BLaER1 treated with 17β-estradiol and CSF1 and Interleukin-3, amounts not matched to agents 10 nM and 100 nM (cell line): ENCODE measurements at regions not wholly inside any gene's neighbourhood (a gene's known extent, or its start where the extent isn't known, plus 50 kb on each side); places are given as distances from the start of the nearest gene placed in this dataset.
A peak's percentile ranks its signal among the peaks of the same experiment; 100 is the strongest.

Experiments
- H3K27ac ChIP-seq, 11 experiments: shearing (Covaris generic); formaldehyde crosslinking; 2 replicates each; pipeline ENCODE4 v1.8.1; 2022
- H3K27me3 ChIP-seq, 11 experiments: shearing (Covaris generic); formaldehyde crosslinking; 2 replicates each; pipeline ENCODE4 v1.8.1; 2022
- H3K36me3 ChIP-seq, 11 experiments: shearing (Covaris generic); formaldehyde crosslinking; 2 replicates each; pipeline ENCODE4 v1.8.1; 2022
- H3K4me1 ChIP-seq, 10 experiments: shearing (Covaris generic); formaldehyde crosslinking; 2 replicates each; pipeline ENCODE4 v1.8.1; 2022
- H3K4me2 ChIP-seq, 11 experiments: shearing (Covaris generic); formaldehyde crosslinking; 2 replicates each; pipeline ENCODE4 v1.8.1; 2022
- H3K4me3 ChIP-seq, 10 experiments: shearing (Covaris generic); formaldehyde crosslinking; 2 replicates each; pipeline ENCODE4 v1.8.1; 2022
- H3K9ac ChIP-seq, 11 experiments: shearing (Covaris generic); formaldehyde crosslinking; 2 replicates each; pipeline ENCODE4 v1.8.1; 2022
- H3K9me3 ChIP-seq, 11 experiments: shearing (Covaris generic); formaldehyde crosslinking; replicated peaks in 1 of 11; 2 replicates each; pipeline ENCODE4 v1.8.1; 2022
- H4K20me1 ChIP-seq, 11 experiments: shearing (Covaris generic); formaldehyde crosslinking; 2 replicates each; pipeline ENCODE4 v1.8.1; 2022
- Cebpa-rat ChIP-seq, 11 experiments: shearing (Covaris generic); IDR thresholded peaks; 2 replicates each; pipeline ENCODE4 v1.8.1; 2022

DNA sequence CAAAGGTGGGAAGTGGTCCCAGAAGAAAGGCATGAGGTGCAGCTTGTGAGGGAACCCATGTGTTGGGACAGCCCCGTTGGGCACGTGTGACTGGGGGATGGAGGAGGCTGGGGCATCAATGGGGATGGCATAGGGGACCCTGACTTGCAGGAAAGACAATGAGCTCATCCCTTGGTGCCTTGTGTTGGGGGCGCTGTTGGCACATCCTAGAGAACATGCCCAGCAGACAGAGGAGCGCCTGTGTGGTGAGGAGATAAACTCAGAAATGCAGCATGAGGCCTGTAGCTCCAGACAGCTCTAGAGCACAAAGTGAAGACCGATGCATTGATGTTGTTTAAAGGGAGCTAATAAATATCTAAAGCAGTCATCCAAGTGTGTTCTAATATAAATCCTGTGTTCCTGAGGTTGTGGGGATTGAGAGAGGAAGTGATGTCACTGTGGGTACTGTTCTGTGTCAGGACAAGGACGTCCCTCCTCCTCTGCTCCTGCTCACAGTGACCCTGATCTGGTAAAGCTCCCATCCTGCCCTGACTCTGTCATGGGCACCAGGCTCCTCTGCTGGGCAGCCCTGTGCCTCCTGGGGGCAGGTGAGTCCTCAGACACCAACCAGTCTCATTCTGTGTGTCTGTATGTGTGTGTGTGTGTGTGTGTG lies 126.1 kb upstream of the PRSS58 start:
- Histone ChIP-seq H3K27ac (peak overlapping the region in 10 of 11 experiments; percentile 75 to 96 (median 90); a peak in 20 of 22 replicates), H4K20me1 (no peaks in the 10 kb centered on the region), H3K9me3 (no peaks in the 10 kb centered on the region), H3K27me3 (no peaks in the 10 kb centered on the region), H3K4me3 (peak overlapping the region in 7 of 10 experiments; percentile 35 to 57 (median 45); a peak in 12 of 20 replicates), H3K4me1 (peaks cover 25 to 48% (median 44%) of the 10 kb centered on the region in 10 experiments), H3K4me2 (peak overlapping the region; percentile 78 to 97 (median 85)), H3K9ac (peak overlapping the region in 10 of 11 experiments; percentile 57 to 84 (median 79); a peak in 20 of 22 replicates), H3K36me3 (no peaks in the 10 kb centered on the region)
- no peak for TF ChIP-seq Cebpa-rat (IDR thresholded peaks at IDR 0.05)

DNA sequence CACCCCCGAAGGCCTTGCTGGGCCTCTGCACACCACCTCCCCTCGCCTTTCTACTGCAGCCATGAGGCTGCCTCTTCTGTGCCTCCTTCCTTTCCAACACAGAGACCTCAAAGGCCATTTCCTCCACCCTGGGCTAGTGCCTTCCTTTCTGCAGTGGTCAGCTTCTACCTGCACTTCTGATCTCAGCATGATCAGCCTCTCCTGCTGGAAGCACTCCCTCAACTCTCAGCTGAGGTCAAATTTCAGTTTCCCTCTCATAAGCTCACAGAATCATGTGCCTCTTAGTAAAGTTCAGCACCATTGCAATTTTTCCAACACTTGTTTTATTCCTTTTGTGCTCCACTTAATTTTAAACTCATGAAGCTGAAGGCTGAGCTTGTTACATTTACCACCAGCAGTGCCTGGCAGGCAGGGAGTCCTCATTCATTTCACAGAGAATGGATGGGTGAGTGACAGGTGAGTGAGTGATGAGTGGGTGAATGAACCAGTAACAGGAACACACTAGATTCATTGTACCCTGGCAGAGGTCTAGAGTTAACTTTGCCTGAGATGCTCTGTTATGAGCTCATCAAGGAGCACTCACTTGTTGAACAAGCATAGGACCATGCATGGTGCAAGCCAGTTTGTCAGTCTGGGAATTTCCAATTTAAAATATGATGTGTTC lies 124.0 kb upstream of the PRSS58 start:
- no peak for TF ChIP-seq Cebpa-rat (IDR thresholded peaks at IDR 0.05)
- H3K4me2 ChIP-seq, result peak overlapping the region in 8 of 11 experiments; percentile 16 to 55 (median 31); a peak in 11 of 22 replicates
- H3K4me1 ChIP-seq, result peaks cover 25 to 46% (median 41%) of the 10 kb centered on the region in 10 experiments
- no peaks in the 10 kb centered on the region for H3K27me3 ChIP-seq
- H3K27ac ChIP-seq, result no peak overlapping the region
- no peak overlapping the region for H3K9ac ChIP-seq
- H3K36me3 ChIP-seq, result no peaks in the 10 kb centered on the region
- no peaks in the 10 kb centered on the region for H3K9me3 ChIP-seq
- H3K4me3 ChIP-seq, result no peak overlapping the region
- no peaks in the 10 kb centered on the region for H4K20me1 ChIP-seq

DNA sequence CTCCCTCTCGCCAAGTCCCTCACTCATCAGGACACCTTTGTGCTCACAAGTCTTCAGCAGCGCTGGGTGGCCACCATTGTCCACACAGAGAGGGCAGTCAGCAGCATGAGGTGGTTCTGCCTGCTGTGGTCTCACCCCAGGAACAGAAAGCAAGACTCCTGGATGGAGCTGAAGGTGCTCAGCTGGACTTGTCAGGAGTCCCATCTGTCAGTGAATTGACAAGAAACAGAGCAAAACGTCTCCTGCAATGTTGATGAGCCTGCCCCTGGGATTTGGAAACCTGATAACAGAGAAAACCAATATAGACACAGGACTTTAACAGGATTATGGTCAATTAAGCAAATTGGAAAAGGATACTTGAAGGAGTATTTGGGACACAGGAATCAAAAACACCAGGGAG lies 122.2 kb upstream of the PRSS58 start:
- Histone ChIP-seq H3K27me3 (no peaks in the 10 kb centered on the region), H3K9ac (no peak overlapping the region), H3K4me3 (no peak overlapping the region), H3K4me2 (no peak overlapping the region), H3K27ac (no peak overlapping the region), H3K9me3 (no peaks in the 10 kb centered on the region), H3K4me1 (peaks cover 22 to 36% (median 27%) of the 10 kb centered on the region in 10 experiments), H3K36me3 (no peaks in the 10 kb centered on the region), H4K20me1 (no peaks in the 10 kb centered on the region)
- TF ChIP-seq Cebpa-rat (IDR thresholded peaks at IDR 0.05), result no peak

DNA sequence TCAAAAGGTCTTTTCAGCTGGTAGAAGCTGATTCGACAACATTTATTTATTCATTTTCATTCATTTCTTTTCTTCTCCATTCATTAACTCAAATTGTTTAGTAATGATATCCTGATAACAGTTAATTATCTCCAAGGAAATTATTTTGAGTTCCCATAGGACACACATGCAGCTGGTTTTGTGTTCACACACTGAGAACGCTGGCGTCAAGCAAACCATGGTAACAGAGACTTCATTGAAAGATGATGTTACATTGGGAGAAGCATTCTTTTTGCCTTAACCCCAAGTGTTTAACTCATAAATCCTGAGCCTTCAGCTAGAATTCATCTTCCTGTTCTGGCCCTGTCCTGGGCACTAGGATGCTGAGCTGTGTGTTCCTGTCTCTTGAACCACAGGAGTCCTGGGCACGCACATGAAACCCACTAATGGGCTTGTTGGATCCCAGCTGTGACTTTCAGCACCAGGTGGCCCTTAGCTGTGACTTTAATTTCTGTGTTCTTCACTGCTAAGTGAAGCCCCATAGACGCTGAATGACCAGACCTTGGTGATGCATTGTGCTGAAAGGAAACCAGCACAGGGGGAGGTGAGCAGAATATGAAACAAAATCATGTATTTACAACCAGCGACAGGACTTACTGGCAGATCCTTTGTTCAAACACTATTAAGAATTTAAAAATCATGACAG lies 121.5 kb upstream of the PRSS58 start:
- Histone ChIP-seq H4K20me1 (no peaks in the 10 kb centered on the region), H3K4me2 (no peak overlapping the region), H3K9me3 (no peaks in the 10 kb centered on the region), H3K4me3 (no peak overlapping the region), H3K27ac (no peak overlapping the region), H3K36me3 (no peaks in the 10 kb centered on the region), H3K27me3 (no peaks in the 10 kb centered on the region), H3K4me1 (peaks cover 16 to 30% (median 19%) of the 10 kb centered on the region in 10 experiments), H3K9ac (no peak overlapping the region)
- TF ChIP-seq Cebpa-rat (IDR thresholded peaks at IDR 0.05), result no peak

DNA sequence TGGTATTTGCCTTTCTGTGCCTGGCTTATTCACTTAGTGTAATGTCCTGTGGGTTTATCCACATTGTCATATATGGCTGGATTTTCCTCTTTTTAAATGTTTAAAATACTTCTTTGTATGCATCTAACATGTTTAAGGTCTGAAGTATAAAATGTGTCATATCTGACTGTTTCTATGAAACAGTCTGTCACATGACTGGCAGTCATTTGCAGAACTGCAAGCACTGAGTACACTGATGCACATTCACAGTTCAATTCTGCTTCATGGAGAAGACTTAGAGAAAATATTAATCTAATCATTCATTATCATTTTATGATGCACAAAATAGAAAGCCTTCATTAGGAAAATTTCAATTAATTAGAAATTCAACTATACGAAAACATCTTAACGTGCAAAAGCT lies 119.7 kb upstream of the PRSS58 start:
- Histone ChIP-seq H3K4me1 (peaks cover 6 to 20% (median 10%) of the 10 kb centered on the region in 10 experiments; a peak in 18 of 20 replicates), H3K4me3 (no peak overlapping the region)
- TF ChIP-seq Cebpa-rat (IDR thresholded peaks at IDR 0.05), result no peak

DNA sequence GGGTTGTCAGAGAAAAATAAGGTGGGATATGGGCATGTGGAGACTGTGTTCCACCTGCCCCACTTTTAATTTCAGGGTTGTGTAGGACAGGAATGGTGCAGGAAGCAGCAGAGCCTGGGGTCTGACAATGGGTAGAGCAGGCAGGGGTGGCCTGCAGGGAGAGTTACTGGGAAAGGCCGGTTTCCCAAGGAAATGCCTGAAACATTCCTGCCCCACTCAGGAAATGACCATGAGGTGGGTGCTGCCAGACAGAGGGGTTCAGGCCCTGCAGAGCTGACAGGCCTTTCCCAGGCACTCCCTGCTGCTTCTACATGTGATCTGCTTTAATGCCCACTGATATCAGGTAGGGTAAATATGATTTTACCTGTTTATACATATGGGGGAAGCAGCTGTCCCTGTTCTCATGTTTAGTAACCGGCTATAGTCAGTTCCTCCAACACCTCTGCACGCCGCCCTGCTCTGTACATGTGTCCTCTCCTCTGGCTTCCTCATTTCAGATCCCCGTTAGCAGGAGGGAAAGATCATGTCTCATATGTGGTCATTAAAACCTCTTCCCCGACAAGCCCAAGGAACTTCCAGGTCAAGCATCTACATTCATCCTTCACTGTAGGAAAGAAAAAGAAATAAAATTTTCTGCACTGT lies 118.6 kb upstream of the PRSS58 start:
- Histone ChIP-seq H3K9ac (no peak overlapping the region), H3K4me3 (no peak overlapping the region), H3K27ac (no peak overlapping the region), H3K27me3 (no peaks in the 10 kb centered on the region), H4K20me1 (no peaks in the 10 kb centered on the region), H3K4me2 (peak overlapping the region in 6 of 11 experiments; percentile 10 to 35 (median 25); a peak in 4 of 22 replicates), H3K9me3 (no peaks in the 10 kb centered on the region), H3K4me1 (peaks cover 4 to 15% (median 8%) of the 10 kb centered on the region in 10 experiments; a peak in 18 of 20 replicates), H3K36me3 (no peaks in the 10 kb centered on the region)
- no peak for TF ChIP-seq Cebpa-rat (IDR thresholded peaks at IDR 0.05)

More for the DNA sequence above, 119.7 kb upstream of the PRSS58 start:
- no peak overlapping the region for H3K9ac ChIP-seq
- H3K9me3 ChIP-seq, result no peaks in the 10 kb centered on the region
- no peaks in the 10 kb centered on the region for H3K36me3 ChIP-seq
- no peak overlapping the region for H3K27ac ChIP-seq
- H3K27me3 ChIP-seq, result no peaks in the 10 kb centered on the region
- no peak overlapping the region for H3K4me2 ChIP-seq
- H4K20me1 ChIP-seq, result no peaks in the 10 kb centered on the region

DNA sequence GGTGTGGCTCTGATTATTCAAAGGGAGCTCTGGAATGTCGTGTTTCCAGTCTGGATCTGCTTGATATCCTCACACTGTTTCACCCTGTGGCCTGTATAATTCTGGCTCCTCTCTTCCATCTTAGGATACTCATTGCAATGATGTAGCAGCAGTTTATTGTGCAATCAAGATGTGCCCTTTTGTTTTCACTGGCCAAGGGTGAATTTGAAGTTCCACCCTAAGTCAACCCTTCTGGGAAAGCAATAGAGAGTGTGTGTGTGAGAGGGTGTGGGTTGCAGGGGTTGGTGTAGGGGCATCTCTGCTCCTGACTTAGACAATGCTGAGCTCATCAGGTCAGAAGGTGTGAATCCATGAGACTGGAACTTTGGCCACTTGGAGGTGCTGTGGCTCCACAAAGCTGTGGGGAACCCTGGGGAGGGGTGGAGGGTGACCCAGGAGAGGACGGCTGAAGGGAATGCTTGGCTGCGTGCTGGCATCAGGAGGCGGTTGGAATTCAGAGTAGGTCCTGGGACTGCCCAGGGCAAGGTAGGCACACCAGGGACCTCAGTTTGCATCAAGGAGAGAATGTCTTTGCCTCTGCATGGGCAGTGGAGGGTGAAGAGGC lies 118.0 kb upstream of the PRSS58 start:
- no peak overlapping the region for H3K27ac ChIP-seq
- peaks cover 0 to 9% (median 8%) of the 10 kb centered on the region in 10 experiments; a peak in 12 of 20 replicates for H3K4me1 ChIP-seq
- no peak overlapping the region for H3K4me3 ChIP-seq
- peak in 5 of 11 experiments; percentile 11 to 53 (median 47); a peak in 3 of 22 replicates for TF ChIP-seq Cebpa-rat (IDR thresholded peaks at IDR 0.05)
- no peaks in the 10 kb centered on the region for H3K9me3 ChIP-seq
- H3K4me2 ChIP-seq, result peak overlapping the region in 4 of 11 experiments; percentile 10 to 35 (median 22); a peak in 3 of 22 replicates
- H3K36me3 ChIP-seq, result no peaks in the 10 kb centered on the region
- H3K27me3 ChIP-seq, result no peaks in the 10 kb centered on the region
- H3K9ac ChIP-seq, result no peak overlapping the region
- H4K20me1 ChIP-seq, result no peaks in the 10 kb centered on the region

DNA sequence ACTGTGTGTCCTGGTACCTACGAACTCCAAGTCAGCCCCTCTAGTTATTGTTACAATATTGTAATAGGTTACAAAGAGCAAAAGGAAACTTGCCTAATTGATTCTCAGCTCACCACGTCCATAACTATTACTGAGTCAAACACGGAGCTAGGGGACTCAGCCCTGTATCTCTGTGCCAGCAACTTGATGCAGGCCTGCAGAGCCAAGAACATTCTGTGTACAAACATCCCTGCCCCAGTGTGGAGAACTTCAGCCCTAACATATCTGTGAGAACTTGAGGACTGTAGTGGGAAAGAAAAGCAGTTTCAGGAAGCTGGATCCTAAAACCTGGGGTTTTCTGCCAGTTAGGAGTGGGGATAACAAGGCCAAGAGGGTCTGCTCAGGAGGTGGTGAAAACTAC lies 114.9 kb upstream of the PRSS58 start:
- no peak overlapping the region for H3K4me3 ChIP-seq
- no peaks in the 10 kb centered on the region for H3K36me3 ChIP-seq
- H3K9ac ChIP-seq, result no peak overlapping the region
- H3K4me2 ChIP-seq, result no peak overlapping the region
- H3K27ac ChIP-seq, result no peak overlapping the region
- H3K4me1 ChIP-seq, result peaks cover 0 to 9% (median 8%) of the 10 kb centered on the region in 10 experiments; a peak in 12 of 20 replicates
- no peak for TF ChIP-seq Cebpa-rat (IDR thresholded peaks at IDR 0.05)
- no peaks in the 10 kb centered on the region for H4K20me1 ChIP-seq
- peaks cover 12 to 20% (median 19%) of the 10 kb centered on the region in 11 experiments for H3K9me3 ChIP-seq
- H3K27me3 ChIP-seq, result no peaks in the 10 kb centered on the region
